HepG2 (cell line): ENCODE measurements at regions not wholly inside any gene's neighbourhood (a gene's known extent, or its start where the extent isn't known, plus 50 kb on each side); places are given as distances from the start of the nearest gene placed in this dataset.

Experiments
- ATAC-seq: fragments of 200-7000 bp; cut with Tn5 transposase; 3 replicates; pipeline ENCODE4 v1.9.1; 2020; ENCODE audit warnings: mild to moderate bottlenecking, moderate library complexity
- BruUV-seq: library from RNA; stranded (reverse); fragments of 400-500 nt; replicated peaks from 2 replicates; lab custom pipeline; 2021; lab: Mats Ljungman, UMichigan
- CTCF ChIA-PET: fragments of 300-600 bp; formaldehyde crosslinking; extraction: SDS; loops from one replicate; lab custom pipeline; 2021; ENCODE audit warnings: low total read pairs, inconsistent platforms, low intra/inter-chr PET ratio; lab: Yijun Ruan, JAX
- POLR2A ChIA-PET: fragments of 350-600 bp; sonication (Branson Sonifier 250); formaldehyde crosslinking; loops from one replicate; lab custom pipeline; 2020; ENCODE audit warnings: antibody characterized with exemption, inconsistent platforms; lab: Yijun Ruan, JAX
- DNase-seq: peaks from one replicate; pipeline ENCODE4 v3.0.0-alpha.2; 2015; ENCODE audit warnings: low spot score
- FAIRE-seq: peaks from 3 replicates; lab custom pipeline; 2011; peaks lifted over from hg19 to GRCh38; lab: Jason Lieb, UNC
- H2AFZ ChIP-seq: one replicate; pipeline ENCODE4 v1.6.1; 2011; ENCODE audit warnings: low read length, inconsistent platforms
- H3K27ac ChIP-seq: fragments of 300-600 bp; 3 replicates; pipeline ENCODE4 v1.8.0; 2011; ENCODE audit warnings: mixed run types, mild to moderate bottlenecking, mixed read lengths, low read length, inconsistent platforms; ENCODE audit not compliant: insufficient read depth; ENCODE audit errors: extremely low read length
- H3K27me3 ChIP-seq, 2 experiments: fragments of 200-600 bp in 1 of 2; 2 replicates in 1 of 2; 3 replicates in 1 of 2; pipeline versions ENCODE4 v1.6.0 to v1.8.0; 2011; ENCODE audit warnings: low read length in 2 of 2, mild to moderate bottlenecking in 2 of 2, moderate library complexity in 2 of 2, inconsistent platforms in 1 of 2; ENCODE audit not compliant: insufficient read depth in 2 of 2, control insufficient read depth in 1 of 2
- H3K36me3 ChIP-seq, 2 experiments: fragments of 200-600 bp in 1 of 2; replicated peaks in 1 of 2; 2 replicates in 1 of 2; 3 replicates in 1 of 2; pipeline versions ENCODE4 v1.5.1 to v1.8.0; 2011; ENCODE audit warnings: low read length in 2 of 2, inconsistent platforms in 1 of 2; ENCODE audit not compliant: insufficient read depth in 2 of 2, control insufficient read depth in 1 of 2
- H3K4me1 ChIP-seq: 2 replicates; pipeline ENCODE4 v1.5.1; 2012; ENCODE audit warnings: low read length, inconsistent platforms; ENCODE audit not compliant: insufficient read depth
- H3K4me2 ChIP-seq: 2 replicates; pipeline ENCODE4 v1.6.0; 2011; ENCODE audit warnings: low read depth, low read length, inconsistent platforms
- H3K4me3 ChIP-seq, 3 experiments: fragments of 200-600 bp in 1 of 3; sonication (generic), shearing (Covaris generic) in 1 of 3; replicated peaks in 1 of 3; 2 replicates each; pipeline ENCODE4 v1.5.1; 2011 to 2016; ENCODE audit warnings: low read length in 3 of 3, inconsistent platforms in 2 of 3, low read depth in 2 of 3, mild to moderate bottlenecking in 2 of 3, control low read depth in 1 of 3, mixed read lengths in 1 of 3; ENCODE audit not compliant: insufficient read depth in 1 of 3
- H3K79me2 ChIP-seq: one replicate; pipeline ENCODE4 v1.6.1; 2011; ENCODE audit warnings: low read length, inconsistent platforms; ENCODE audit not compliant: insufficient read depth
- H3K9ac ChIP-seq: 2 replicates; pipeline ENCODE4 v1.6.0; 2011; ENCODE audit warnings: mild to moderate bottlenecking, low read depth, low read length, inconsistent platforms; ENCODE audit not compliant: insufficient read depth
- H3K9me3 ChIP-seq: 2 replicates; pipeline ENCODE4 v1.5.1; 2012; ENCODE audit warnings: mild to moderate bottlenecking, low read length
- H4K20me1 ChIP-seq: 2 replicates; pipeline ENCODE4 v1.6.0; 2011; ENCODE audit warnings: inconsistent platforms, mild to moderate bottlenecking, low read length, moderate library complexity; ENCODE audit not compliant: insufficient read depth
- ARID5B ChIP-seq: IDR thresholded peaks from 2 replicates; pipeline ENCODE4 v1.4.0; 2020; ENCODE audit warnings: mild to moderate bottlenecking, missing genetic modification reagents
- ARNTL ChIP-seq: sonication (generic); formaldehyde crosslinking; IDR thresholded peaks from 2 replicates; pipeline ENCODE4 v1.4.0; 2020; ENCODE audit warnings: mild to moderate bottlenecking, missing genetic modification reagents
- FOXJ3 ChIP-seq: sonication (generic); formaldehyde crosslinking; IDR thresholded peaks from 2 replicates; pipeline ENCODE4 v1.4.0; 2020; ENCODE audit warnings: missing genetic modification reagents, mild to moderate bottlenecking, borderline replicate concordance
- KDM2A ChIP-seq: sonication (generic); formaldehyde crosslinking; IDR thresholded peaks from 2 replicates; pipeline ENCODE4 v1.4.0; 2020; ENCODE audit warnings: low read depth, missing genetic modification reagents, borderline replicate concordance
- MAZ ChIP-seq, 2 experiments: sonication (generic) in 1 of 2; formaldehyde crosslinking in 1 of 2; IDR thresholded peaks; 2 replicates each; pipeline versions ENCODE4 v1.5.0 to v1.6.1; 2012 to 2020; ENCODE audit warnings: low read depth in 2 of 2, mild to moderate bottlenecking in 2 of 2, borderline replicate concordance in 1 of 2, improper control_type of control experiment in 1 of 2, low read length in 1 of 2, missing genetic modification reagents in 1 of 2, moderate library complexity in 1 of 2
- SRSF9 ChIP-seq: fragments of 200-400 bp; formaldehyde crosslinking; IDR thresholded peaks from 2 replicates; pipeline ENCODE4 v1.6.1; 2018; ENCODE audit warnings: borderline replicate concordance, mild to moderate bottlenecking, low read depth, low read length; ENCODE audit not compliant: insufficient read depth, poor library complexity, severe bottlenecking
- ZNF510 ChIP-seq: sonication (generic); formaldehyde crosslinking; IDR thresholded peaks from 2 replicates; pipeline ENCODE4 v1.4.0; 2020; ENCODE audit warnings: low read depth, mild to moderate bottlenecking, missing genetic modification reagents
- ZNF780A ChIP-seq: sonication (generic); formaldehyde crosslinking; IDR thresholded peaks from 2 replicates; pipeline ENCODE4 v1.8.0; 2022; ENCODE audit warnings: mild to moderate bottlenecking, missing genetic modification reagents, moderate library complexity
- WGBS: methylation state at CpG from one replicate; pipeline ENCODE4 v1.1.6; 2017; ENCODE audit warnings: low lambda C conversion rate; 5-methylcytosine and 5-hydroxymethylcytosine counted together
- in situ Hi-C: cut with HindIII; loops from 2 replicates; pipeline ENCODE4 v1.10.0; 2017; ENCODE audit warnings: low pct_unique_long_range_greater_than_20kb; ENCODE audit not compliant: extremely low pct_ligation_motif_present
- intact Hi-C: fragments of 100-400 bp; cut with micrococcal nuclease; formaldehyde crosslinking; loops from one replicate; pipeline ENCODE4 v1.10.0; 2022; ENCODE audit not compliant: unreplicated experiment

- CTCF ChIA-PET, result no interaction called here
- no peaks in the 10 kb centered on the region for H3K36me3 ChIP-seq
- H4K20me1 ChIP-seq, result no peaks in the 10 kb centered on the region
- H3K27ac ChIP-seq, result no peak overlapping the region
- H2AFZ ChIP-seq, result no peak overlapping the region
- TF ChIP-seq MAZ (IDR thresholded peaks at IDR 0.05; ENCODE audit: borderline replicate concordance, low read depth, low read length), result no peak
- TF ChIP-seq MAZ (CRISPR knock-in tag; IDR thresholded peaks at IDR 0.05; ENCODE audit: low read depth), result no peak
- TF ChIP-seq ARNTL, result no peak
- no peak for TF ChIP-seq FOXJ3 (CRISPR knock-in tag)
- no peak for TF ChIP-seq ARID5B (CRISPR knock-in tag)
- no peak for TF ChIP-seq KDM2A (CRISPR knock-in tag)
- no peak for TF ChIP-seq ZNF780A (CRISPR knock-in tag)
- no peak for TF ChIP-seq SRSF9
- TF ChIP-seq ZNF510 (CRISPR knock-in tag), result no peak
- TF ChIP-seq, all 625 proteins: peak for 0
- H3K79me2 ChIP-seq, result no peaks in the 10 kb centered on the region
- peaks cover 1 to 18% of the 10 kb centered on the region in 2 experiments; a peak in 2 of 5 replicates for H3K27me3 ChIP-seq
- no peak overlapping the region for H3K9ac ChIP-seq
- H3K4me3 ChIP-seq, result no peak overlapping the region
- peak; percentile 6 for DNase-seq
- peak; percentile 54 for ATAC-seq
- WGBS, result 0% methylated on average over 5 of the region's 5 CpGs
- POLR2A ChIA-PET, result no interaction called here
- no peak for FAIRE-seq
- no peaks in the 10 kb centered on the region for H3K9me3 ChIP-seq
- in situ Hi-C loops (no loop called here), intact Hi-C loops (no loop called here)
- no peak overlapping the region for H3K4me2 ChIP-seq
- BruUV-seq, result no TSS peak
- no peaks in the 10 kb centered on the region for H3K4me1 ChIP-seq
These were observed 75.4 kb upstream of the SYK start for GRCh38 chr9:90726215-90726614.
